ENCODE measurements at regions not wholly inside any gene's neighbourhood (a gene's known extent, or its start where the extent isn't known, plus 50 kb on each side); places are given as distances from the start of the nearest gene placed in this dataset.

- Histone ChIP-seq H3K4me1 (no peaks in the 10 kb centered on the region), H3K4me3 (no peak overlapping the region), H3K27ac (no peak overlapping the region), H3K27me3 (no peaks in the 10 kb centered on the region), H3K9me3 (no peaks in the 10 kb centered on the region), H3K36me3 (no peaks in the 10 kb centered on the region)
- no peak for TF ChIP-seq CTCF (IDR thresholded peaks at IDR 0.05)
- no peak for ATAC-seq
- intact Hi-C loops (cut with DNase I), result no loop called here
- no peak for DNase-seq
Observed at GRCh38 chr13:83732755-83733154, 149.5 kb downstream of the SLITRK1 start.

GRCh38 chr13:83731113-83731512 is 151.2 kb downstream of the SLITRK1 start:
- Histone ChIP-seq H3K4me1 (no peaks in the 10 kb centered on the region), H3K27me3 (no peaks in the 10 kb centered on the region), H3K36me3 (no peaks in the 10 kb centered on the region), H3K4me3 (no peak overlapping the region), H3K27ac (no peak overlapping the region), H3K9me3 (no peaks in the 10 kb centered on the region)
- ATAC-seq, result no peak
- no peak for DNase-seq
- TF ChIP-seq CTCF (IDR thresholded peaks at IDR 0.05), result no peak
- intact Hi-C loops (cut with DNase I), result no loop called here

- intact Hi-C loops (cut with DNase I), result no loop called here
- DNase-seq, result no peak
Observed at GRCh38 chr13:83730674-83731073, 151.6 kb downstream of the SLITRK1 start.

GRCh38 chr13:83722443-83722842 is 159.8 kb downstream of the SLITRK1 start:
- DNase-seq, result no peak
- intact Hi-C loops (cut with DNase I), result no loop called here
- Histone ChIP-seq H3K36me3 (no peaks in the 10 kb centered on the region), H3K4me3 (no peak overlapping the region), H3K27ac (no peak overlapping the region), H3K4me1 (no peaks in the 10 kb centered on the region), H3K27me3 (no peaks in the 10 kb centered on the region), H3K9me3 (no peaks in the 10 kb centered on the region)
- no peak for ATAC-seq
- TF ChIP-seq CTCF (IDR thresholded peaks at IDR 0.05), result no peak

More at GRCh38 chr13:83730674-83731073, 151.6 kb downstream of the SLITRK1 start:
- Histone ChIP-seq H3K4me3 (no peak overlapping the region), H3K27ac (no peak overlapping the region), H3K27me3 (no peaks in the 10 kb centered on the region), H3K4me1 (no peaks in the 10 kb centered on the region), H3K36me3 (no peaks in the 10 kb centered on the region), H3K9me3 (no peaks in the 10 kb centered on the region)
- no peak for ATAC-seq
- no peak for TF ChIP-seq CTCF (IDR thresholded peaks at IDR 0.05)

GRCh38 chr13:83716121-83716520 is 166.2 kb downstream of the SLITRK1 start:
- H3K27ac ChIP-seq, result no peak overlapping the region
- TF ChIP-seq CTCF (IDR thresholded peaks at IDR 0.05), result no peak
- H3K9me3 ChIP-seq, result no peaks in the 10 kb centered on the region
- no peaks in the 10 kb centered on the region for H3K27me3 ChIP-seq
- no peaks in the 10 kb centered on the region for H3K4me1 ChIP-seq
- intact Hi-C loops (cut with DNase I), result no loop called here
- DNase-seq, result no peak
- H3K36me3 ChIP-seq, result no peaks in the 10 kb centered on the region
- ATAC-seq, result no peak
- H3K4me3 ChIP-seq, result no peak overlapping the region

- H3K9me3 ChIP-seq, result no peaks in the 10 kb centered on the region
- no peaks in the 10 kb centered on the region for H3K27me3 ChIP-seq
- no peaks in the 10 kb centered on the region for H3K36me3 ChIP-seq
- no peak overlapping the region for H3K27ac ChIP-seq
- TF ChIP-seq CTCF (IDR thresholded peaks at IDR 0.05), result no peak
- intact Hi-C loops (cut with DNase I), result no loop called here
- no peaks in the 10 kb centered on the region for H3K4me1 ChIP-seq
- H3K4me3 ChIP-seq, result no peak overlapping the region
- DNase-seq, result no peak
- no peak for ATAC-seq
Observed at GRCh38 chr13:83714236-83714635, 168.0 kb downstream of the SLITRK1 start.
